GM18520 (cell line): ENCODE measurements at regions not wholly inside any gene's neighbourhood (a gene's known extent, or its start where the extent isn't known, plus 50 kb on each side); places are given as distances from the start of the nearest gene placed in this dataset.

Source experiments
- ATAC-seq: cut with Tn5 transposase; IDR thresholded peaks from one replicate; pipeline ENCODE4 v1.9.1; 2021; ENCODE audit not compliant: unreplicated experiment

DNA sequence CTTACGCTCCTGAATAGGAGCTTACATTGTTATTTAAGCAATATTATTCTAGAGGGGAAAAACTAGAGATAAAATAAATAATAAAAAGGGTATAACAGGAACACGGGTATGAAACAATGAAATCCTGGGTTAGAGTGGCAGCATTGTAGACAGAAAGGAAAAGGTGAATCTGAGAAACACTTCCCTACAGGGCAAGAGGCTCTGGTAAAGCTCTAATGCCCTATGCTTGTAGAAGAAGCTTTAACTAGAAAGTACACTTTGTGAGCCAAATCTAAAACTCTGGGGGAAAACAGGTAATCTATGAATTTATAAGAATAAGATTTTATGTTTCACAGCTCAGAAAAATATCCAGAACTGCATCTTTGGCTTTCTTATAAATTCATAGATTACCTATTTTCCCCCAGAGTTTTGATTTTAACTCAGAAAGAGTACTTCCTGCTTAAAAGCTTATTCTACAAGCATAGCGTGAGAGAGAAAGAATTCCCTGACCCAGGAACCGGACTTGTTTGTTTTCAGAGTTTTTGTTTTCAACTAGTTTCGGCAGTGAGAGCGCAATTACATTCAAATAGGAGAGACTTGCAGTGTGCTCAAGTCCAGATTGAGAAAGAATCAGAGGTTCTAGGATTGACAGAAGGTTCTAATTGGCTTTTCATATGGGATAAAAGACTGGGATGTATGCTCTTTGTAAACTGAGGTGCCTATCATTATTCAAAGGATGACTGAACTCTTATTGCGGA lies 651.0 kb upstream of the RORB start:
- ATAC-seq, result no peak

DNA sequence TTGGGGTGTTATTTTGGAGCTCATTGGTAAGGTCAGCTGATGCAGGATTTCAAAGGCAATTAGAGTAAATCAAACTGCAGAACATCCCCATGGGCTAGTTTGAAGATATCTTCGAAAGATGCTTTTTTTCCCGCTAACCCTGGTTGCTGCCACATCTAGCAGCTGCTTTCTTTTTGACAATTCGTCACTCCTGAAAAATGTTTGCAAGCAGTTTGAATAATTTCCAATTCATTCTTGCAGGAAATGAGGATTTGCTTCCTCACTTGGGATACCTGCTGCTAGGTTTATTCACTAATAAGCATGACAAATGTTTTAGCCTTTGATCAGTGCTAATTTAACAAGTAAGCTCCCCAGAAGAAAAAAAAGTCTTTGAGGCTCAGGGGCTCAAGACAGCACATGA lies 649.6 kb upstream of the RORB start:
- ATAC-seq, result no peak

DNA sequence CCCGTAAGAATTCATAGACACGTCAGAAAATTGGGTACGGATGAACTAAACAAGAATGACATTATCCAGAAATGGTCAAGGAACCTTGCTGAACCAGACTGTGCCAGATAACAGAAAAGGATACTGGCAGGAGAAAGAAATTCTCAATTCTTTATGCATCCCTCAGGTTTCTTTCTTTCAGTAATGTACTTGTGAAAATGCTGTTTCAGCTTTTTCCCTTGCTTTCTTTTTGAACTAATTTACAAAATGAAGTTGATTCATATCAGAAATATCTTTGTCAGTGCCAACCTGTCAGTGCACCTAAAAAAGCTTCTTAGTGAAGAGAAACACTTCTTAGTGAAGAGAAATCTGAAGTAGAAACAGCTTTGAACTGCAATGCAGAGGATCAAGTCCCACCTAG lies 643.6 kb upstream of the RORB start:
- no peak for ATAC-seq

DNA sequence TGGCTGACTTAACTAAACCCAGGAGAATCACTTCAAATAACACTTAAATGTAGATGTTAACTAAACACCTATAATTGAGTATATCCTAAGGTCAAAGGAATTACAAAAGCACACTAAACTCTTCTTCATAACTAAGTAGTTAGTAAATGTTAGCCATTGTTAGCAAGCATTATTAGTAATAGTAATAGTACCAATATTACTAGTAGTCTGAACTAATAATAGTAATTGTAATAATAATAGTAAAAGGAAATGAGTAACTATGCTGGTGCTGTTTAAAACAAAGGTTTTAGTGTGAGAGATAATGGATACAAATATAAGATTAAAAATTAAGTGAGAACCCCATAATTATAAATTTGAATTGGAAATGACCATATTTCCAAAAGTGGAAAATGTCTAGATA lies 641.9 kb upstream of the RORB start:
- ATAC-seq, result no peak

DNA sequence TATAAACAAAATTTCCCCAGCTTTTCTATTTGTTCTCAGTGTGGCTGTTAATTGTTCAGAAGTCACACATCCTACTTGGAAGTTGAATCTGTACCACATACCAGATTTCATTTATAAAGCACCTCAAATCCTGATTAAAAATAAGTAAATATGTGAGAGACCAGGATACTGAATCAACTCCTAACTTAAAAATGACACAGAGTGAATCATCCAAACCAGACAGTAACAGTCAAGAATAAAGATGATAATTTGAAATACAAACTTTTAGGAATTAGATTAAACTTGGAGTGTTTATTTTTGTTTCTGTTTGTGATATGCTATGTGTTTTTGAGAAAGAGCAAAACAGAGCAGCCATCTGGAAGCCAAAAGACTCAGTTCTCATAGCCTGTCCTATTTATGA lies 633.2 kb upstream of the RORB start:
- no peak for ATAC-seq

DNA sequence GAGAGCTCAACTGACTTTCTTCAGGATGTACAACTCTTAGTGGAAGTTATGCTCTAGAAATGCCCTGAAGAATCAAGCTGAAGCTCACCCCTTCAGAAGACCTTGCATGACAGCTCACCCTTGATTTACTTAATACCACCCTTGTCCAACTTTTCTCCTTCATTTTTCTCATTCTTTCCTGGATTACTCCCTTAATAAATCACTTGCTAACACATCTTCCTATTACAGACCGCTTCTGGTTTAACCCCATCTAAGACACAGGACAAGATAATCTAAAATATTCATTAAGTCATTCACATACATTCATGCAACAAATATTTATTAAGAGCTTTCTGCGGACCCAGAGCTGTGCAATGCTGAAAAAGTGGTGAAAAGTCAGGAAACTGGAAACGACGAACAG lies 630.7 kb upstream of the RORB start:
- ATAC-seq, result no peak

DNA sequence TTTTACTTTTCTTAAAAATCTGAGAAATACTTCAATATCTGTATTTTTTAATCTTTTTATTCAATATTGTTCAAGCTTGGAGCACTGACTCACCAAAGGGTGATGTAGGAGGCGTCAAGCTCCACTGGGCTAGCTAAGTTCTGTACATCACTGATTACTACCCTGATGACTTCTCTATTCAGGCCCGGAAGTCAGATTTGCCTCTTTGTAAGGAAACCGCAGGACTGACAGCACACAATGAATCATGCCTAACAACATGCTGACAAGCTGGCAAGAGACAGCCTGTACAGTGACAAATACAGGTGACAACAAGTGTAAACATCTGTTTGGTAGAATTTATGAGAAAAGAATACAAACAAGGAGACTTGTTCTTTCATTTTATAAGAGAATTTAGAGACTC lies 627.9 kb upstream of the RORB start:
- ATAC-seq, result peak; percentile 99

DNA sequence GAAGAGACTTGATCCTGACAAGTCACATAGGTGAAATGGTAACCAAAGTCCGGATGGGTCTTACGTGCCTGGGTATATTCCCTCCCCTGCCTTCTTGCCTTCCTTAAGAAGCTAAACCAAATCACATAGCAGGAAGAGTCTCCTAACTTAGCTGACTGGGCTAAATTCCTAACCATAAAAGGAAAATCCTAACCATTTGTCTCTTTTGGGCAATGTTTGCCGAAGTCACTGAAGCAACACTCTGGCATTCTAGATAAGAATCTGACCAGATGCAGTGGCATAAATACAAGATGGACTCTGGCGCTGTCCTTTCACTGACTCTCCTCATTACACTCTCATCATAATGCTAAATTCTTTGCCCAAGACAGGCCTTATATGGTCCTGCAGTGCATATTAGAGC lies 625.5 kb upstream of the RORB start:
- ATAC-seq, result no peak

DNA sequence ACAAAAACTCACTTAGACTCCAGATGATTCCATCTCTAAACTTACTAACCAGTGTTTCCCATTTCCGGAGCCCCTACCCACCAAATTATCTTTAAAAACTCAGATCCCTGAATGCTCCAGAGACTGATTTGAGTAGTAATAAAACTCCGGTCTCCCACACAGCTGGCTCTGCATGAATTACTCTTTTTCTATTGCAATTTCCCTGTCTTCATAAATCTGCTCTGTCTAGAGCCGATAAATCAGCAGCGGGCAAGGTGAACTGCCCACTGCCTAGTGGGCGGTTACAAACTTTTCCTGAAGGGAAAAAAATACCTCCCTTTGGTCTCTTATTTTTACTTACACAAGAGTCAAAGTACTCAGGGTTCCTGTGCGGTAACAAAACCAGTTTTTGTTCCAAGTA lies 624.4 kb upstream of the RORB start:
- ATAC-seq, result no peak

DNA sequence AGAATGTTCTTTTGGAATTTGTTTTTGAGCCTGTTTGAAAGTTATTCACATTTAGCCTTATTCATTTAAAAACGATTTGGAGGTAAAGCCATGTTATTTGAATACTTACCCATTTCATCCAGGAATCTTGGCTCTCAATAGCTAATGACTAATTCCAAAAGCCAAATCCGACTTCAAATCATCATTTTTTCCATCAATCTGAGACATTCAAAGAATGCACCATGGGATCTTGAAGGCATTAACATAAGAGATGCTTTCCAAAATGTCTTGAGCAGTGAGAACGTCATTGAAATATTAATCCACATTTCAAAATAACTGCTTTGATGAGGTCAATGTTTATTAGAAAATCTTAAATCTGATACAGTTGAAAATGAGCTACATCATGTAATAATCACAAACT lies 617.0 kb upstream of the RORB start:
- ATAC-seq, result no peak

DNA sequence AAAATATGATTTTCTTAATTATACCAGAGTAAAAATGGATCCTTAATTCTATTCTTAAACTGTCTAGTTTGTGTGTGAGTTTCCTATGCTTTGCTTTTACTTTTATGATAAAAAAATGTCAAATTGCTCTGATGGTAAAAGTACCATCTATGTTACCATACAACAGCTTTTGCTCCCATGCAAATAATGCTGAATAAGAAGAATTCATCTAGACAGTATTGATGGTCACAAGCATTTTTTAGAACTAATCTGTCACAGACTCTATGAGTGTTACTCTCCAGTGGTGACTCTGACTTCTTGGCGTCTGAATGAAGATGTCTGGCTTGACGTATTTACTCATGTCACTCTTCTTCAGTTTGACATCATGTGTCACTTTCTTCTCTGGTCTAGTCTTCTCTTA lies 608.1 kb upstream of the RORB start:
- no peak for ATAC-seq

DNA sequence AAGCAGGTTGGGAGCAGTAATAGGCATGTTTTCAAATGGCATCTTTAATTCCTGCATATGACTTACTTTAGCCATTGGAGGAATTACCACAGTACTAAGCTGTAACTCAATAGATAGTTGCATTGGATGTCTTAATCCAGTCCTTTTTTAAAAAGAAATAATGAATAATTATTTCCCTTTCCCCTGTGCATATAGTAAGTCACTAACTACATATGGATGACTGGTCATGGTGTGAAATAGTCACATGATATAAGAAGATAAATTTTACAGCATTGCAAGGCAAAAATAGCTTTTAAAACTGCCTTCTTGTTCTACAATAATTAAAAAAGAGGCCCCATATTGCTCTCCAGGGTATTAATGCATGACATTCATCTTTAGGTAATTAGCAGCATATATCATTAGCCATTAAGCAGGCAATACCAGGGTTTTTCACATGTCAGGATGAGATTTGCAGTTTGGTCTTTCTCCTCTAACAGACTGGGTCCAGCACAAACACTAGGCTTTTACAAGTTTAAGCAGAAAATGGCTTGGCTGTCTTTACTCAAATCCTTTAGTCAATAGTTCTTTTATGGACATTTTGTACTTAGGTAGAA lies 606.4 kb upstream of the RORB start:
- no peak for ATAC-seq

DNA sequence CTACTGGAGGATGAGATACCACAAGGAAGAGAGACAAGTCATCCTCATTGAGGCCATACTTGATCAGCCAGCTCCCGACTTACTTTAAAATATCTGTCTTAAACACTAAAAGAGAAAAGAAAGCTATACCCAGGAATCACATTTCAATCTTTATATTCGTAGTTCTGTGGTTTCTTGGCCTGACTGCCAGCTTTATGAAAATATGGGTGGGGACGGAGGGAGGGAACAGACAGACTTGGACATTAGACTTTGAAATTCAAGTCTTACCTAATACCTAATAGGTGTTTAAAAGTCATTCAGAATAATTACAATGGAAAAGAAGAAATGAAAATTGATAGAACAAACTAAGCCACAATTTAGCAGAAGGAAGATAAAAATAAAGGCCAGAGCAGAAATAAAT lies 604.8 kb upstream of the RORB start:
- ATAC-seq, result no peak

DNA sequence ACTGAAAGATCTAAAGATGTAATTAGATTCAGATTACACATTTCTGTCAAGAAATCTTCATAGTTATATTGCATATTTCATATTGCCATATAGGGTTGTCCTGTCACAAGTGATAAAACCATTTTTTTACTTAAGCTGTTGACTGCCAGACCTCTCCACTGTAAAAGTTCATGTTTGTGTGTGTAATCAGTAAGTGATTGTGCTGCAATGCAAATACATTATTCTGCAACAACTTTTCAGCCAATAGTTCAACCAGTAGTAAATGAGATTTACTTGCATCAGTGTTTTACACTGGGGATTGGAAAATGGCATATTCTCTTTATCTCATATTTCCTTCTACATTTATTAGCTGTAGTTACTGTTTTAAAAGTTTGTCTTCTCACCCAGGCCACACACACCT lies 603.9 kb upstream of the RORB start:
- no peak for ATAC-seq

DNA sequence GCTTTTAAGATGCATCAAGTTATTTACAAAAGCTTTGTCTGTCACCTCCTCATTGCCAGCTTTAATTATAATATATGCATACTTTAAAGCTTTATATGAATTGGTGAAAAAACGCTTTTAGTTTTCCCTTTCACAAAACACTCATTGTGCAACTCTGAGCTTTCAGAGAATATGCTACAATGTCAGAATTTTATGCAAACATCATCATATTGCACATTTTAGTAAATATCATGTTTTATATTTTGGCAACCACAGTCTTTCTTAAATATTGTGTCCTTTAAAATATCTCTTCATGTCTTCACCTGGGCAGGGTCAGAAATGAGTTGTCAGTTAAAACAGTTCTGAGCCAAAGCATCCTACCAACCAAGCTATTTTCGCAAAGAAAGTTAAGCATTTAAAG lies 601.1 kb upstream of the RORB start:
- no peak for ATAC-seq

DNA sequence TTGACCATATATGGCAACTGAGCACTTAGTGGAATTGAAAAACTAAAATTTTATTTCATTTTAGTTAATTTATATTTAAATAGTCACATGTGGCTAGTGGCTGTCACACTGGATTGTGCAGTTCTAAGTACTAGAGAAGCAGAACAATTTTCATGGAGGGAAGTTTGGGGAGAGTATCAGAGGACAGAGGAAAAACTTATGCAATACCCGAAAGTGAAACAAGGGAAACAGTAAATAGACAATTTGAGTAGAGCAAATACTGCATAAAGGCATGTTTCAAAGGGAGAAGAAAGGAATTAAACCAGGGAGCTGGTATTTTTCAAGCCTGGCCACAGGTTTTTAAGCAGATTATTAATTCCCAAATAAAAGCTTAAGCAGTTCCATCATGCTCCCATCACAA lies 590.5 kb upstream of the RORB start:
- ATAC-seq, result no peak

DNA sequence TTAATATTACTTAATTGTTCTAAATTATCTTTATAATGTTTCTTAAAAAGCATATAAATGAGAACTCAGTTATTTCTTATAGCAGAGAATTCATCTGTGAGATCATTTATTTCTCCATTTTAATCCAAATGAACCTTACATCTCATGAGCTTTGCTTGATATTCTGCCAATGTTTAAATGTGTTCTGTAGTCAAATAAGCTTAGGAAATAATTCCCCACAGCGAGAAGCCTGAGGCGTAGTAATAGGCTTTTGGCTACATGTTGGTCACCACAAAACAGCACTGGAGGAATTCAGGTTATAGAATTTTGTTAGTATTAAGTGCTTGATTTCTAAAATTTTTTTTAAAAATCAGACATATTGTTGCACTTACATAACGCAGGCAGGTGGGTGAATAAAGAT lies 585.3 kb upstream of the RORB start:
- no peak for ATAC-seq

DNA sequence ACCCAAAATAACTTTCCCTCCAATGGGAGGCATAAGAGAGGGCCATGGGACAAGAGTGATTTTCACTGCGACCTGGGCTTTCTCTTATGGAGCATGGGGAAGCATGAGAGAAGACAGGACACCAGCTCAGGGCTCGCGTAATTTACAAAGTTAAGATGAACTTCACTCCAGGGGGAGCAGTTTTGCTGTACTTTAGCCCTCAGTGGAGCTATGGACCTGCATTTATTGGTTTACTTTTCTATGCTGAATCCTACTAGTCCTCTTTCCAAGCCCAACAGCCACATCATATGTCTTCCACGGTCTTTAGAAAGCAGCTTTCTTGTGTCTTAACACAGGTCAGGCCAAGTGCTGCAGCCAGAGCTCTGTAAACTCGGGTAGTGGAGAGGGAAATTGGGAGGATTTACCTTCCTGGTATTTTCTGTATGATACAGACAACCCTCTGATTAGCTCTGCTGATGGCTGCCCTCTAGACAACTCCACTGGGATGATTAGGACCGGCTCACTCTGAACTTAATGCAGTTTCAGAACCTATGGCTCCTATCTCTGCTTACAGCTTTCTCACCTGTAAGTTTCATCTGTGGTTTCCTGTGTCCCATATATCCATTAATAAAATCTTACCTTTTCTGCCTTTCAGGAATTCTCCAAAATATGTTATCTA lies 581.0 kb upstream of the RORB start:
- no peak for ATAC-seq

DNA sequence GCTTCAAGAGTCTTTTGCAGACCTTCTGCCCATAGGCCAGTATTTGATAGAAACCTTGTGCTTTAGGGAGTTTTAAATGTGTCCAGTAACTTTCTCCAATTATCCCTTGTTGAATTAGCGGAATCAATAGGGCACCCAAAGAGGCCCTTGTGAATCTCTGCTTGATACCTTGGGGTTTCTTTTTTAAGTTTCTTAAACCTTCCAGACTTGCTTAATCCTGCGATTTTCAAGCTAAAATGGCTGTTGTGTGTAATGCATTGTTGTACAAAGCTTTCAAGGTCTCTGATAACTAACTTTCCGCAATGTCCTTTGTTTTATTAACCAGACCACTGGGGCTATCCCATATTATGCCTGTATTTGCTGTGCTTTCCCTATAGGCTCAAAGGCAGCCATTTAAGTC lies 577.4 kb upstream of the RORB start:
- no peak for ATAC-seq

DNA sequence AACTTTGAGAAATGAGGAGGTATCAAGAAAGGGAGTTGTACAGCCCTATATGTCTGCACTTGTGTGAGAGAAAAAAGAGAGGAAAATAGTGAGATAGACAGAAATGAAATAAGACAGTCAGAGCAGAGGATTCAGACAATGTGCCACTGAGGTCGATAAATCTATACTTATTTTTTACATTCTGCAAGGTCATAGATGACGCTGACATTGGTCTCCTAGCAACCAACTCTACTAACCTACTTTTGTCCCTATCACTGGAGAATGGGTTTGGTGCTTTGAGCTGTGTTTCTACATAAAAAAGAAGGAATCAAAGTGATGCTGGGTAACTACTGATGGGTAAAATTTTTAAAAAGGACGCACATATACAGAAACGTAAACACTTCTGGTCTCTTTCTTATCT lies 573.3 kb upstream of the RORB start:
- no peak for ATAC-seq

DNA sequence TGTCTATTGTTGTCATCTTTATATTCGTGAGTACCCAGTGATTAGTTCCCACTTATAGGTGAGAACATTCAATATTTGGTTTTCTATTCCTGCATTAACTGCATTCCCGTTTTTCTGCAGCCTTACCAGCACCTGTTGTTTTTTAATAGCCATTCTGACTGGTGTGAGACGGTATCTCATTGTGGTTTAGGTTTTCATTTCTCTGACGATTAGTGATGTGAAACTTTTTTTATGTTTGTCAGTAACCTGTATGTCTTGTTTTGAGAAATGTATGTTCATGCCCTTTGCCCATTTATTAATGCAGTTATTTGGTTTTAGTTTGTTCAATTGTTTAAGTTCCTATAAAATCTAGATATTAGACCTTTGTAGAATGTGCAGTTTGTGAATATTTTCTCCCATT lies 546.0 kb upstream of the RORB start:
- no peak for ATAC-seq

DNA sequence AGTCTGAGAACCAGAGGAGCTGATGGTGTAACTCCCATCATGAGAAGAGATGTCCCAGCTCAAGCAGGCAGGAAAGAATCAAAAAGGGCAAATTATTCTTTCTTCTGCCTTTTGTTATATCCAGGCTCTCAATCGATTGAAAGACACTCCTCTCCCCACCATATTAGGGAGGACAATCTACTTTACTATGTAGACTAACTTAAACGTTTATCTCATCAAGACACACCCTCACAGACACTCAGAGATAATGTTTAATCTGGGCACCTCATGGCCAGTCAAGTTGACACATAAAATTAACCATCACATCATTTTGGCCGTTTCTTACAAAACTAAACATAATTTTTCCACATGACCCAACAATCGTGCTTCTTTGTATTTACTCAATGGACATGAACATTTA lies 534.3 kb upstream of the RORB start:
- no peak for ATAC-seq

DNA sequence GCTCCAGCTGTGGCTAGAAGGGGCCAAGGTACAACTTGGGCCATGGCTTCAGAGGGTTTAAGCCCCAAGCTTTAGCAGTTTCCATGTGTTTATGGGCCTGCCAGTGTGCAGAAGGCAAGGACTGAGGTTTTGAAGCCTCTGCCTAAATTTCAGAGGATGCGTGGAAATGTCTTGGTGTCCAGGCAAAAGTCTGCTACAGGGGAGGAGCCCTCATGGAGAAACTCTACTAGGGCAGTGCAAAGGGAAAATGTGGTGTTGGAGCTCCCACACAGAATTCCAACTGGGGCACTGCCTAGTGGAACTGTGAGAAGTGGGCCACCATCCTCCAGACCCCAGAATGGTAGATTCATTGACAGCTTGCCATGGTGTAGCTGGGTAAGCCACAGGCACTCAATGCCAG lies 527.2 kb upstream of the RORB start:
- no peak for ATAC-seq
